K562 (cell line): ENCODE measurements at regions not wholly inside any gene's neighbourhood (a gene's known extent, or its start where the extent isn't known, plus 50 kb on each side); places are given as distances from the start of the nearest gene placed in this dataset.
"Not testable (repeated sequence)": the region's sequence is repeated elsewhere in the genome, so short reads cannot be mapped to it uniquely, and the experiment has no call there.

ENCODE experiments used
- ATAC-seq: fragments of 200-7000 bp; cut with Tn5 transposase; 3 replicates; pipeline ENCODE4 v1.9.1; 2020; ENCODE audit warnings: moderate library complexity
- BruUV-seq: library from RNA; stranded (reverse); fragments of 400-500 nt; replicated peaks from 2 replicates; lab custom pipeline; 2021; lab: Mats Ljungman, UMichigan
- CTCF ChIA-PET: fragments of 300-600 bp; formaldehyde crosslinking; extraction: SDS; loops from one replicate; lab custom pipeline; 2021; ENCODE audit warnings: low intra/inter-chr PET ratio; lab: Yijun Ruan, JAX
- POLR2A ChIA-PET: fragments of 300-600, 350-650 bp; sonication (Branson Sonifier 250); formaldehyde crosslinking; extraction: SDS; loops from one replicate; lab custom pipeline; 2021; ENCODE audit warnings: antibody characterized with exemption, inconsistent platforms; lab: Yijun Ruan, JAX
- DNase-seq, 4 experiments: peaks; one replicate each; pipeline versions ENCODE4 v3.0.0 to v3.0.0-alpha.2; 2011 to 2018; ENCODE audit warnings: low spot score in 3 of 4, mixed read lengths in 3 of 4; ENCODE audit errors: extremely low read depth in 1 of 4
- FAIRE-seq: peaks from 2 replicates; lab custom pipeline; 2011; peaks lifted over from hg19 to GRCh38; lab: Jason Lieb, UNC
- H2AFZ ChIP-seq: 2 replicates; pipeline ENCODE4 v1.6.0; 2011; ENCODE audit warnings: low read depth, low read length, control low read depth, inconsistent platforms
- H3K27ac ChIP-seq: fragments of 200-600 bp; 3 replicates; pipeline ENCODE4 v1.8.0; 2011; ENCODE audit warnings: low read depth, mild to moderate bottlenecking, control low read depth, inconsistent platforms, low read length, moderate library complexity, mixed read lengths; ENCODE audit errors: extremely low read depth
- H3K27me3 ChIP-seq, 2 experiments: fragments of 300-600 bp in 1 of 2; 2 replicates in 1 of 2; 3 replicates in 1 of 2; pipeline versions ENCODE4 v1.6.0 to v1.8.0; 2011; ENCODE audit warnings: inconsistent platforms in 2 of 2, low read length in 2 of 2, mild to moderate bottlenecking in 1 of 2, mixed read lengths in 1 of 2, moderate library complexity in 1 of 2; ENCODE audit not compliant: control insufficient read depth in 2 of 2, insufficient read depth in 2 of 2
- H3K36me3 ChIP-seq: fragments of 300-600 bp; 3 replicates; pipeline ENCODE4 v1.8.0; 2011; ENCODE audit warnings: mild to moderate bottlenecking, low read length, inconsistent platforms; ENCODE audit not compliant: control insufficient read depth, insufficient read depth
- H3K4me1 ChIP-seq, 2 experiments: fragments of 200-600 bp in 1 of 2; replicated peaks in 1 of 2; 2 replicates in 1 of 2; 3 replicates in 1 of 2; pipeline versions ENCODE4 v1.5.1 to v1.8.0; 2011; ENCODE audit warnings: inconsistent platforms in 2 of 2, low read length in 2 of 2, mild to moderate bottlenecking in 1 of 2, mixed read lengths in 1 of 2, moderate library complexity in 1 of 2; ENCODE audit not compliant: control insufficient read depth in 2 of 2, insufficient read depth in 2 of 2
- H3K4me2 ChIP-seq: 2 replicates; pipeline ENCODE4 v1.6.1; 2011; ENCODE audit warnings: low read length, control low read depth, inconsistent platforms, mixed read lengths; ENCODE audit not compliant: insufficient read depth
- H3K4me3 ChIP-seq: fragments of 200-600 bp; sonication (generic), shearing (Covaris generic); 2 replicates; pipeline ENCODE4 v1.5.1; 2016; ENCODE audit warnings: control low read depth, inconsistent platforms
- H3K79me2 ChIP-seq: fragments of 200-600 bp; 3 replicates; pipeline ENCODE4 v1.8.0; 2011; ENCODE audit warnings: low read length, inconsistent platforms; ENCODE audit not compliant: control insufficient read depth, insufficient read depth
- H3K9ac ChIP-seq, 2 experiments: 2 replicates each; pipeline versions ENCODE4 v1.6.0 to v1.6.1; 2011; ENCODE audit warnings: low read depth in 2 of 2, low read length in 2 of 2, control low read depth in 1 of 2, inconsistent platforms in 1 of 2, mild to moderate bottlenecking in 1 of 2, mixed read lengths in 1 of 2; ENCODE audit not compliant: insufficient read depth in 1 of 2
- H3K9me1 ChIP-seq: one replicate; pipeline ENCODE4 v1.6.0; 2011; ENCODE audit warnings: inconsistent platforms, mild to moderate bottlenecking, low read length, moderate library complexity; ENCODE audit not compliant: control insufficient read depth, insufficient read depth
- H3K9me3 ChIP-seq: replicated peaks from 2 replicates; pipeline ENCODE4 v1.5.1; 2011; ENCODE audit warnings: low read depth, low read length, inconsistent platforms; ENCODE audit not compliant: control insufficient read depth, insufficient read depth
- H4K20me1 ChIP-seq: replicated peaks from 2 replicates; pipeline ENCODE4 v1.6.1; 2011; ENCODE audit warnings: low read length, inconsistent platforms, mixed read lengths; ENCODE audit not compliant: control insufficient read depth, insufficient read depth
- BDP1 ChIP-seq: IDR thresholded peaks from 3 replicates; pipeline ENCODE4 v1.6.1; 2011; ENCODE audit not compliant: insufficient read length, insufficient read depth
- CCAR2 ChIP-seq: fragments of 200-400 bp; formaldehyde crosslinking; IDR thresholded peaks from 2 replicates; pipeline ENCODE4 v1.6.1; 2017; ENCODE audit warnings: mild to moderate bottlenecking, low read depth, low read length
- CSDE1 ChIP-seq, 2 experiments: fragments of 450-650 bp; IDR thresholded peaks; 2 replicates each; pipeline ENCODE4 v1.6.1; 2016; ENCODE audit warnings: mild to moderate bottlenecking in 1 of 2
- PHB ChIP-seq: fragments of 250-450 bp; sonication (Bioruptor Pico); IDR thresholded peaks from 2 replicates; pipeline ENCODE4 v1.5.0; 2021
- POLR3G ChIP-seq: IDR thresholded peaks from 2 replicates; pipeline ENCODE4 v1.6.1; 2011; ENCODE audit not compliant: insufficient read length, insufficient replicate concordance; ENCODE audit errors: extremely low read depth
- RBM22 ChIP-seq: fragments of 200-400 bp; formaldehyde crosslinking; IDR thresholded peaks from 2 replicates; pipeline ENCODE4 v1.6.1; 2018; ENCODE audit warnings: low read length, low read depth; ENCODE audit not compliant: poor library complexity, severe bottlenecking
- RBM25 ChIP-seq: fragments of 200-400 bp; formaldehyde crosslinking; IDR thresholded peaks from 2 replicates; pipeline ENCODE4 v1.6.1; 2018; ENCODE audit warnings: low read length, low read depth, moderate library complexity; ENCODE audit not compliant: severe bottlenecking
- ZBTB17 ChIP-seq: fragments of 450-650 bp; formaldehyde crosslinking; IDR thresholded peaks from 2 replicates; pipeline ENCODE4 v1.4.0; 2020; ENCODE audit warnings: mild to moderate bottlenecking
- ZNF133 ChIP-seq: fragments of 250-450 bp; sonication (Bioruptor Pico); IDR thresholded peaks from 2 replicates; pipeline ENCODE4 v1.4.0; 2020; ENCODE audit warnings: mild to moderate bottlenecking
- ZNF146 ChIP-seq: IDR thresholded peaks from one replicate; pipeline ENCODE4 v1.6.1; 2018; ENCODE audit warnings: missing compliant biosample characterization; ENCODE audit not compliant: unreplicated experiment
- ZNF764 ChIP-seq: fragments of 250-450 bp; sonication (Bioruptor Pico); IDR thresholded peaks from 2 replicates; pipeline ENCODE4 v1.4.0; 2020; ENCODE audit warnings: low read depth, mild to moderate bottlenecking, moderate library complexity
- WGBS: fragments of 100-300 bp; shearing (Covaris generic); methylation state at CpG from one replicate; pipeline ENCODE4 v1.1.6; 2016; ENCODE audit warnings: low coverage, mixed read lengths; ENCODE audit not compliant: insufficient coverage; ENCODE audit errors: missing lambda C conversion rate; 5-methylcytosine and 5-hydroxymethylcytosine counted together
- in situ Hi-C: fragments of 300-500 bp; cut with MboI; formaldehyde crosslinking; loops from 4 replicates; pipeline ENCODE4 v1.15.0; 2018; ENCODE audit warnings: inconsistent platforms, mixed read lengths
- intact Hi-C: fragments of 100-400 bp; cut with micrococcal nuclease; formaldehyde crosslinking; loops from 2 replicates; pipeline ENCODE4 v1.14.2; 2022
- TF ChIP-seq, protein P1 (sequence below): fragments of 450-650 bp; IDR thresholded peaks from 2 replicates; pipeline ENCODE4 v1.6.1; 2018; ENCODE audit not compliant: partially characterized antibody

DNA sequence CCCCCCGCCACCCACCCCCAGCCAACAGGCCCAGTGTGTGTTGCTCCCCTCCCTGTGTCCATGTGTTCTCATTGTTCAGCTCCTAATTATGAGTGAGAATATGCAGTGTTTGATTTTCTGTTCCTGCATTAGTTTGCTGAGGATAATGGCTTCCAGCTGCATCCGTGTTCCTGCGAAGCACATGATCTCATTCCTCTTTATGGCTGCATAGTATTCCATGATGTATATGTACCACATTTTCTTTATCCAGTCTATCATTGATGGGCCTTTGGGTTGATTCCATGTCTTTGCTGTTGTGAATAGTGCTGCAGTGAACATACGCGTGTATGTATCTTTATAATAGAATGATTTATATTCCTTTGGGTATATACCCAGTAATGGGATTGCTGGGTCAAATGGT is 68.8 kb upstream of the TNRC6B start:
- H3K4me2 ChIP-seq, H3K9ac ChIP-seq, H3K4me1 ChIP-seq, H3K36me3 ChIP-seq, FAIRE-seq, intact Hi-C loops, H3K9me1 ChIP-seq, H3K27ac ChIP-seq, H3K27me3 ChIP-seq, in situ Hi-C loops, BruUV-seq, DNase-seq, H2AFZ ChIP-seq, ATAC-seq, H3K9me3 ChIP-seq, H3K79me2 ChIP-seq, H3K4me3 ChIP-seq, POLR2A ChIA-PET, CTCF ChIA-PET, H4K20me1 ChIP-seq: not testable (repeated sequence)
- TF ChIP-seq ZNF146 (CRISPR knock-in tag): peak; percentile 72
- peak; percentile 13 for TF ChIP-seq RBM25
- 83% methylated on average over 5 of the region's 5 CpGs for WGBS

DNA sequence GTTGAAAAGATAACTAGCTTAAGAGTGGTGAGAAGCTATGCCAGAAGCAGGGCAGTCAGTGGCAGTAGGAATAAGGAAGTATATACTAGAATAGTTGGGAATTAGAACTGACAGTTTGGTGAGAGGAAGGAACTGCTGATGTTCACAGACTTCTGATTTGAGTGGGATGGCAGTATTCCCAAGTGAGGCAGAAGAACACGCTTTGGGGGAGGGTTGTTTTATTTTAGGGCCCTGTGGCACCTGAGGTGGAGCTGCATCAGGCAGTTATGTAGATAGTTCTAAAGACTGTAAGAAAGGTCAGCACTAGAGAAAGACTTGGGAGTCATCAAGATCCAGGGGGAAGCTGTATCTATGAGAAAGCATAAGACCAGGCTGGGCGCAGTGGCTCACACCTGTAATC is 66.3 kb upstream of the TNRC6B start:
- ATAC-seq (no peak), FAIRE-seq (no peak), DNase-seq (no peak)
- Histone ChIP-seq H2AFZ (no peak overlapping the region), H3K4me3 (no peak overlapping the region), H3K9ac (no peak overlapping the region), H3K4me2 (no peak overlapping the region), H3K9me3 (no peaks in the 10 kb centered on the region), H3K9me1 (no peaks in the 10 kb centered on the region), H3K27me3 (no peaks in the 10 kb centered on the region), H4K20me1 (no peaks in the 10 kb centered on the region; the same call in none of the 2 replicates), H3K27ac (no peak overlapping the region), H3K36me3 (no peaks in the 10 kb centered on the region), H3K4me1 (peaks cover 4 to 8% of the 10 kb centered on the region in 2 experiments; a peak in 3 of 5 replicates), H3K79me2 (peaks cover 5% of the 10 kb centered on the region; the same call in 2 of the 3 replicates)
- TF ChIP-seq, protein P1, sequence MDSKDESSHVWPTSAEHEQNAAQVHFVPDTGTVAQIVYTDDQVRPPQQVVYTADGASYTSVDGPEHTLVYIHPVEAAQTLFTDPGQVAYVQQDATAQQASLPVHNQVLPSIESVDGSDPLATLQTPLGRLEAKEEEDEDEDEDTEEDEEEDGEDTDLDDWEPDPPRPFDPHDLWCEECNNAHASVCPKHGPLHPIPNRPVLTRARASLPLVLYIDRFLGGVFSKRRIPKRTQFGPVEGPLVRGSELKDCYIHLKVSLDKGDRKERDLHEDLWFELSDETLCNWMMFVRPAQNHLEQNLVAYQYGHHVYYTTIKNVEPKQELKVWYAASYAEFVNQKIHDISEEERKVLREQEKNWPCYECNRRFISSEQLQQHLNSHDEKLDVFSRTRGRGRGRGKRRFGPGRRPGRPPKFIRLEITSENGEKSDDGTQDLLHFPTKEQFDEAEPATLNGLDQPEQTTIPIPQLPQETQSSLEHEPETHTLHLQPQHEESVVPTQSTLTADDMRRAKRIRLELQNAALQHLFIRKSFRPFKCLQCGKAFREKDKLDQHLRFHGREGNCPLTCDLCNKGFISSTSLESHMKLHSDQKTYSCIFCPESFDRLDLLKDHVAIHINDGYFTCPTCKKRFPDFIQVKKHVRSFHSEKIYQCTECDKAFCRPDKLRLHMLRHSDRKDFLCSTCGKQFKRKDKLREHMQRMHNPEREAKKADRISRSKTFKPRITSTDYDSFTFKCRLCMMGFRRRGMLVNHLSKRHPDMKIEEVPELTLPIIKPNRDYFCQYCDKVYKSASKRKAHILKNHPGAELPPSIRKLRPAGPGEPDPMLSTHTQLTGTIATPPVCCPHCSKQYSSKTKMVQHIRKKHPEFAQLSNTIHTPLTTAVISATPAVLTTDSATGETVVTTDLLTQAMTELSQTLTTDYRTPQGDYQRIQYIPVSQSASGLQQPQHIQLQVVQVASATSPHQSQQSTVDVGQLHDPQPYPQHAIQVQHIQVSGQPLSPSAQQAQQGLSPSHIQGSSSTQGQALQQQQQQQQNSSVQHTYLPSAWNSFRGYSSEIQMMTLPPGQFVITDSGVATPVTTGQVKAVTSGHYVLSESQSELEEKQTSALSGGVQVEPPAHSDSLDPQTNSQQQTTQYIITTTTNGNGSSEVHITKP: no peak
- TF ChIP-seq POLR3G (no peak), PHB (no peak), ZNF133 (CRISPR knock-in tag) (no peak), BDP1 (no peak), RBM22 (no peak), CCAR2 (no peak), CSDE1 (IDR thresholded peaks at IDR 0.05) (no peak), ZNF764 (CRISPR knock-in tag) (no peak), ZBTB17 (CRISPR knock-in tag) (no peak)
- ChIA-PET POLR2A (interaction anchor here (0.6 to 0.8 kb wide), 2 partner anchors 26 to 68 kb away, joined by 3 to 10 read pairs; no protein-coding TSS in a partner anchor), CTCF (no interaction called here)
- WGBS: 43% methylated on average over 2 of the region's 2 CpGs
- intact Hi-C loops (no loop called here), in situ Hi-C loops (no loop called here)
- no TSS peak for BruUV-seq
